Pancreas (tissue), 10 donors: ENCODE measurements at regions not wholly inside any gene's neighbourhood (a gene's known extent, or its start where the extent isn't known, plus 50 kb on each side); places are given as distances from the start of the nearest gene placed in this dataset.

Source experiments
- ATAC-seq, 4 donors: fragments of 200-7000 bp; cut with Tn5 transposase; one replicate each; pipeline versions ENCODE4 v1.8.0 to v1.9.1; 2020; ENCODE audit warnings: mild to moderate bottlenecking in 4 of 4, moderate library complexity in 4 of 4
- DNase-seq, 6 donors: peaks; one replicate each; pipeline ENCODE4 v3.0.0-alpha.2; 2020
- FAIRE-seq: peaks from 2 replicates; lab custom pipeline; 2012; peaks lifted over from hg19 to GRCh38; lab: Jason Lieb, UNC
- H3K27ac ChIP-seq, 4 donors: fragments of 200-600 bp; sonication (generic); 1 replicate in 3 of 4; 2 replicates in 1 of 4; pipeline versions ENCODE4 v1.5.0 to v1.8.0; 2020
- H3K27me3 ChIP-seq, 4 donors: fragments of 200-600 bp; one replicate each; pipeline ENCODE4 v1.8.0; 2021
- H3K36me3 ChIP-seq, 3 donors: fragments of 200-600 bp; sonication (generic) in 1 of 3; one replicate each; pipeline versions ENCODE4 v1.5.0 to v1.8.0; 2020 to 2021
- H3K4me1 ChIP-seq, 3 donors: fragments of 200-600 bp; one replicate each; pipeline ENCODE4 v1.8.0; 2021
- H3K4me3 ChIP-seq, 4 donors: fragments of 200-600 bp; sonication (generic) in 2 of 4; one replicate each; pipeline versions ENCODE4 v1.5.0 to v1.8.0; 2020 to 2021
- H3K9me3 ChIP-seq, 4 donors: fragments of 200-600 bp; one replicate each; pipeline ENCODE4 v1.8.0; 2021
- CTCF ChIP-seq, 4 donors: fragments of 200-600 bp; sonication (generic) in 3 of 4; IDR thresholded peaks; one replicate each; pipeline versions ENCODE4 v1.5.0 to v1.8.0; 2021; ENCODE audit warnings: antibody characterized with exemption in 4 of 4
- WGBS, 2 donors: extraction: QIAGEN DNeasy Blood & Tissue Kit; methylation state at CpG; one replicate each; pipeline ENCODE4 v1.1.7; 2013; 5-methylcytosine and 5-hydroxymethylcytosine counted together
- intact Hi-C, 3 donors: fragments of 100-400 bp; cut with DNase I; formaldehyde crosslinking; loops; one replicate each; pipeline versions ENCODE4 v1.11.1 to v1.14.2; 2022
- donor health status: healthy with polysubstance abuse.
- donor health status: DM: no; HTN: no; CAD: no; lungs with moderate emphysema.
- donor health status: DM: no; HTN: no; CAD: no.
- donor health status: control.
- donor health status: control.
- donor health status: Bipolar disorder and iron deficiency.
- donor health status: DM: yes; HTN: yes; CAD: no.
- donor health status: DM: no; HTN: no; CAD: no.
- donor health status: DM: no; HTN: no; CAD: no.
- donor health status: DM: yes; HTN: yes; CAD: no.

GRCh38 chr1:242870966-242871365 lies 346.5 kb upstream of the PLD5 start:
- intact Hi-C loops, result no loop called here
- Histone ChIP-seq H3K4me1 (no peaks in the 10 kb centered on the region), H3K27ac (no peak overlapping the region), H3K9me3 (no peaks in the 10 kb centered on the region), H3K27me3 (no peaks in the 10 kb centered on the region), H3K4me3 (no peak overlapping the region), H3K36me3 (no peaks in the 10 kb centered on the region)
- TF ChIP-seq CTCF (IDR thresholded peaks at IDR 0.05), result no peak
- ATAC-seq, result no peak
- no peak for FAIRE-seq
- DNase-seq, result no peak

GRCh38 chr1:242856289-242856688 lies 331.8 kb upstream of the PLD5 start:
- Histone ChIP-seq H3K4me3 (no peak overlapping the region), H3K27ac (no peak overlapping the region), H3K36me3 (no peaks in the 10 kb centered on the region), H3K27me3 (no peaks in the 10 kb centered on the region), H3K9me3 (no peaks in the 10 kb centered on the region), H3K4me1 (no peaks in the 10 kb centered on the region)
- intact Hi-C loops, result no loop called here
- no peak for TF ChIP-seq CTCF (IDR thresholded peaks at IDR 0.05)
- DNase-seq (no peak), FAIRE-seq (no peak), ATAC-seq (no peak)
- WGBS, 2 donors, result 43 to 47% methylated on average over 4 of the region's 4 CpGs

- Histone ChIP-seq H3K4me3 (no peak overlapping the region), H3K9me3 (no peaks in the 10 kb centered on the region), H3K4me1 (no peaks in the 10 kb centered on the region), H3K27ac (no peak overlapping the region), H3K36me3 (no peaks in the 10 kb centered on the region), H3K27me3 (no peaks in the 10 kb centered on the region)
- 55 to 80% methylated on average over 3 of the region's 3 CpGs for WGBS, 2 donors
- ATAC-seq (no peak), FAIRE-seq (no peak), DNase-seq (no peak)
- intact Hi-C loops, result no loop called here
- TF ChIP-seq CTCF (IDR thresholded peaks at IDR 0.05), result no peak
Measured at GRCh38 chr1:242854466-242854865, 330.0 kb upstream of the PLD5 start.

GRCh38 chr1:242847390-242847993 lies 323.0 kb upstream of the PLD5 start:
- WGBS, 2 donors, result 21 to 29% methylated on average over 3 of the region's 3 CpGs
- intact Hi-C loops, result no loop called here

More at GRCh38 chr1:242847390-242847993, 323.0 kb upstream of the PLD5 start:
- Histone ChIP-seq H3K4me1 (no peaks in the 10 kb centered on the region), H3K9me3 (no peaks in the 10 kb centered on the region), H3K36me3 (no peaks in the 10 kb centered on the region), H3K27me3 (no peaks in the 10 kb centered on the region), H3K4me3 (no peak overlapping the region), H3K27ac (no peak overlapping the region)
- no peak for ATAC-seq
- no peak for FAIRE-seq
- TF ChIP-seq CTCF (IDR thresholded peaks at IDR 0.05), result no peak
- DNase-seq, result no peak
